OCI-LY1 (cell line): ENCODE measurements at regions not wholly inside any gene's neighbourhood (a gene's known extent, or its start where the extent isn't known, plus 50 kb on each side); places are given as distances from the start of the nearest gene placed in this dataset.

Experiments used
- H2AFZ ChIP-seq: fragments of 200-600 bp; sonication (generic), shearing (Covaris generic); 2 replicates; pipeline ENCODE4 v1.6.0; 2014; ENCODE audit warnings: antibody characterized with exemption, mild to moderate bottlenecking, low read length
- H3F3A ChIP-seq: fragments of 200-600 bp; sonication (generic), shearing (Covaris generic); 2 replicates; pipeline ENCODE4 v1.6.0; 2014; ENCODE audit warnings: mild to moderate bottlenecking, antibody characterized with exemption, low read length, moderate library complexity; ENCODE audit not compliant: insufficient read depth
- H3K27ac ChIP-seq: fragments of 200-600 bp; sonication (generic); 2 replicates; pipeline ENCODE4 v1.5.1; 2014; ENCODE audit warnings: low read length, mixed run types, mild to moderate bottlenecking, low read depth; ENCODE audit not compliant: poor library complexity, severe bottlenecking
- H3K27me3 ChIP-seq: fragments of 200-600 bp; sonication (generic); 2 replicates; pipeline ENCODE4 v1.6.0; 2014; ENCODE audit warnings: antibody characterized with exemption, mild to moderate bottlenecking, low read length, moderate library complexity; ENCODE audit not compliant: insufficient read depth
- H3K36me3 ChIP-seq: fragments of 200-600 bp; sonication (generic); 2 replicates; pipeline ENCODE4 v1.6.1; 2014; ENCODE audit warnings: mild to moderate bottlenecking, antibody characterized with exemption, low read length, moderate library complexity, mixed read lengths; ENCODE audit not compliant: insufficient read depth
- H3K4me1 ChIP-seq: fragments of 200-600 bp; sonication (generic); 2 replicates; pipeline ENCODE4 v1.5.1; 2014; ENCODE audit warnings: mild to moderate bottlenecking, low read length, moderate library complexity; ENCODE audit not compliant: insufficient read depth, severe bottlenecking
- H3K4me2 ChIP-seq: fragments of 200-600 bp; sonication (generic), shearing (Covaris generic); 2 replicates; pipeline ENCODE4 v1.6.1; 2014; ENCODE audit warnings: low read length
- H3K4me3 ChIP-seq: fragments of 200-600 bp; sonication (generic); 2 replicates; pipeline ENCODE4 v1.5.1; 2014; ENCODE audit warnings: low read length, low read depth, mild to moderate bottlenecking, mixed read lengths; ENCODE audit not compliant: poor library complexity, severe bottlenecking
- H3K79me2 ChIP-seq: fragments of 200-600 bp; shearing (Covaris generic); 2 replicates; pipeline ENCODE4 v1.6.1; 2016; ENCODE audit warnings: mixed run types, low read length, mixed read lengths; ENCODE audit not compliant: insufficient read depth
- H3K9ac ChIP-seq: fragments of 200-600 bp; sonication (generic), shearing (Covaris generic); 2 replicates; pipeline ENCODE4 v1.6.1; 2014; ENCODE audit warnings: mild to moderate bottlenecking, low read length, mixed read lengths
- H3K9me2 ChIP-seq: fragments of 200-600 bp; sonication (generic), shearing (Covaris generic); 2 replicates; pipeline ENCODE4 v1.6.1; 2014; ENCODE audit warnings: low read depth, mild to moderate bottlenecking, low read length, mixed read lengths
- H3K9me3 ChIP-seq: fragments of 200-600 bp; shearing (Covaris generic); 2 replicates; pipeline ENCODE4 v1.6.1; 2014; ENCODE audit warnings: low read length, mixed read lengths
- H4K20me1 ChIP-seq: fragments of 200-600 bp; sonication (generic), shearing (Covaris generic); 2 replicates; pipeline ENCODE4 v1.6.0; 2016; ENCODE audit warnings: mild to moderate bottlenecking, low read length; ENCODE audit not compliant: insufficient read depth
- CTCF ChIP-seq: fragments of 200-600 bp; sonication (generic), shearing (Covaris generic); IDR thresholded peaks from 2 replicates; pipeline ENCODE4 v1.5.1; 2017; ENCODE audit warnings: mild to moderate bottlenecking, antibody characterized with exemption, low read length, moderate library complexity, mixed read lengths
- EZH2 ChIP-seq: fragments of 200-600 bp; sonication (generic), shearing (Covaris generic); IDR thresholded peaks from 2 replicates; pipeline ENCODE4 v1.8.0; 2017; ENCODE audit warnings: borderline replicate concordance, mixed run types, mild to moderate bottlenecking, antibody characterized with exemption, low read length, moderate library complexity, mixed read lengths

GRCh38 chr12:82279536-82280058, 78.6 kb downstream of the CCDC59 start:
- Histone ChIP-seq H3K9me2 (no peaks in the 10 kb centered on the region), H3K9ac (no peak overlapping the region), H3K27me3 (no peaks in the 10 kb centered on the region), H3K4me2 (no peak overlapping the region), H4K20me1 (no peaks in the 10 kb centered on the region), H2AFZ (no peak overlapping the region), H3K4me1 (no peaks in the 10 kb centered on the region), H3F3A (no peaks in the 10 kb centered on the region), H3K4me3 (no peak overlapping the region), H3K9me3 (no peaks in the 10 kb centered on the region), H3K27ac (no peak overlapping the region), H3K79me2 (no peaks in the 10 kb centered on the region), H3K36me3 (no peaks in the 10 kb centered on the region)
- TF ChIP-seq EZH2 (no peak), CTCF (no peak)

DNA sequence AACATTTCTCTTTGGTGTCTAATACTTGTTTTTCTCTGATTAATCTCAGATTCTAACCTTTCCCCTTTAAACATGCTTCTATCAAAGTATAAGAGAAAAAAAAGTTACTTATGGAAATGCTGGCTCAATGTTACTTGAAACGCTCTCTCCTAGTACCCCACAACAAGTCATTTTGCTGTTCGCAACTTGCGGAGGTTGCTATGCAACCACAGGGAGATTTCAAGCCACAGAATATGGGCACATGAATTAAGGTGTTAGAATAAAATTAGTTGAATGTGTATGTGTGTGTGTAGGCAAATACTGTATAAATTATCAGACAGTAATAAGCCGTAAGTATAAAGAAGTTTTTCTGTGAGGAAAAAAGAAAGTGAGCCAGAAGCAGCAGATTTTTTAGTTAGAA, 80.6 kb downstream of the CCDC59 start:
- no peak overlapping the region for H2AFZ ChIP-seq

DNA sequence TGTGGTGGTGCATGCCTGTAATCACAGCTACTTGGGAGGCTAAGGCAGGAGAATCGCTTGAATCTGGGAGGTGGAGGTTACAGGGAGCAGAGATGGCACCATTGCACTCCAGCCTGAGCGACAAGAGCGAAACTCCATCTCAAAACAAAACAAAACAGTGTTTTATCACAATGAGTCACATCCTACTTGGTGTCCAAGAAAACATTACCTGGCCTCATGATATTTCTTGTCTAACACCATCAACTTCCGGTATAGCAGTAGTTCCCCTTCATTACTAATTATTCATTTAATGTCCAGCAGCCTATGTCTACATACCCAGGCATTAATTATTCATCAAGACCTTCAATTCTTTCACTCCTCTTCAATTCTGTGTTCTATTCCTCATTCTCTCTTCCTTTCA, 115.5 kb downstream of the CCDC59 start:
- no peaks in the 10 kb centered on the region for H3K27me3 ChIP-seq
- no peaks in the 10 kb centered on the region for H3K36me3 ChIP-seq
- no peaks in the 10 kb centered on the region for H3F3A ChIP-seq
- no peak overlapping the region for H3K9ac ChIP-seq
- no peaks in the 10 kb centered on the region for H3K79me2 ChIP-seq
- no peaks in the 10 kb centered on the region for H3K4me1 ChIP-seq
- H2AFZ ChIP-seq, result no peak overlapping the region
- no peaks in the 10 kb centered on the region for H3K9me3 ChIP-seq
- H4K20me1 ChIP-seq, result no peaks in the 10 kb centered on the region
- no peak overlapping the region for H3K27ac ChIP-seq
- TF ChIP-seq CTCF (no peak), EZH2 (no peak)
- no peak overlapping the region for H3K4me2 ChIP-seq
- H3K9me2 ChIP-seq, result no peaks in the 10 kb centered on the region
- no peak overlapping the region for H3K4me3 ChIP-seq

More for the DNA sequence above, 80.6 kb downstream of the CCDC59 start:
- no peaks in the 10 kb centered on the region for H3F3A ChIP-seq
- H3K27me3 ChIP-seq, result no peaks in the 10 kb centered on the region
- no peaks in the 10 kb centered on the region for H3K4me1 ChIP-seq
- no peaks in the 10 kb centered on the region for H3K9me3 ChIP-seq
- no peaks in the 10 kb centered on the region for H3K9me2 ChIP-seq
- H3K27ac ChIP-seq, result no peak overlapping the region
- H3K9ac ChIP-seq, result no peak overlapping the region
- TF ChIP-seq CTCF (no peak), EZH2 (no peak)
- no peaks in the 10 kb centered on the region for H3K79me2 ChIP-seq
- H3K4me3 ChIP-seq, result no peak overlapping the region
- no peaks in the 10 kb centered on the region for H3K36me3 ChIP-seq
- no peak overlapping the region for H3K4me2 ChIP-seq
- H4K20me1 ChIP-seq, result no peaks in the 10 kb centered on the region
